AG04449 (cell line): ENCODE measurements at regions not wholly inside any gene's neighbourhood (a gene's known extent, or its start where the extent isn't known, plus 50 kb on each side); places are given as distances from the start of the nearest gene placed in this dataset.
A peak's percentile ranks its signal among the peaks of the same experiment; 100 is the strongest.

ENCODE experiments used
- CTCF ChIA-PET: fragments of 350-600 bp; formaldehyde crosslinking; extraction: SDS; loops from one replicate; lab custom pipeline; 2021; ENCODE audit warnings: antibody characterized with exemption; lab: Yijun Ruan, JAX
- POLR2A ChIA-PET: fragments of 400-600, 350-600 bp; formaldehyde crosslinking; extraction: SDS; loops from one replicate; lab custom pipeline; 2020; ENCODE audit warnings: antibody characterized with exemption, inconsistent platforms; lab: Yijun Ruan, JAX
- DNase-seq: peaks from one replicate; pipeline ENCODE4 v3.0.0-alpha.2; 2010; ENCODE audit warnings: low read depth, low spot score
- H3K4me3 ChIP-seq: 2 replicates; pipeline ENCODE4 v1.5.1; 2011; ENCODE audit warnings: low read depth, mild to moderate bottlenecking, control low read depth, low read length
- CTCF ChIP-seq: IDR thresholded peaks from one replicate; pipeline ENCODE4 v1.5.1; 2011; ENCODE audit warnings: mild to moderate bottlenecking, moderate library complexity, low read length, control low read depth, inconsistent platforms; ENCODE audit not compliant: insufficient read depth; ENCODE audit errors: missing control alignments

- no peak overlapping the region for H3K4me3 ChIP-seq
- CTCF ChIA-PET = interaction anchor here (1.0 kb wide), 1 partner anchor 12 kb away, joined by 3 read pairs; no protein-coding TSS in a partner anchor
- POLR2A ChIA-PET = no interaction called here
- no peak for TF ChIP-seq CTCF
- DNase-seq = no peak
Measured at GRCh38 chr12:60197589-60197988, 601.8 kb downstream of the SLC16A7 start.

- ChIA-PET POLR2A (no interaction called here), CTCF (no interaction called here)
- peak; percentile 34 for DNase-seq
- no peak overlapping the region for H3K4me3 ChIP-seq
- no peak for TF ChIP-seq CTCF
Measured at GRCh38 chr12:60201891-60202290, 606.1 kb downstream of the SLC16A7 start.

GRCh38 chr12:60205500-60205899, 609.7 kb downstream of the SLC16A7 start:
- DNase-seq = no peak
- CTCF ChIA-PET = no interaction called here
- no peak overlapping the region for H3K4me3 ChIP-seq
- POLR2A ChIA-PET = no interaction called here
- TF ChIP-seq CTCF = no peak

GRCh38 chr12:60209521-60209920, 613.7 kb downstream of the SLC16A7 start:
- POLR2A ChIA-PET = no interaction called here
- DNase-seq = no peak
- TF ChIP-seq CTCF = no peak
- CTCF ChIA-PET = no interaction called here
- no peak overlapping the region for H3K4me3 ChIP-seq

GRCh38 chr12:60209933-60210332, 614.1 kb downstream of the SLC16A7 start:
- POLR2A ChIA-PET = no interaction called here
- DNase-seq = no peak
- CTCF ChIA-PET = no interaction called here
- H3K4me3 ChIP-seq = no peak overlapping the region
- no peak for TF ChIP-seq CTCF

GRCh38 chr12:60210756-60211155, 614.9 kb downstream of the SLC16A7 start:
- no peak for TF ChIP-seq CTCF
- H3K4me3 ChIP-seq = no peak overlapping the region
- ChIA-PET CTCF (no interaction called here), POLR2A (no interaction called here)
- no peak for DNase-seq
